NCI-H1092 (cell line): ENCODE measurements at regions not wholly inside any gene's neighbourhood (a gene's known extent, or its start where the extent isn't known, plus 50 kb on each side); places are given as distances from the start of the nearest gene placed in this dataset.
"Not testable (repeated sequence)": the region's sequence is repeated elsewhere in the genome, so short reads cannot be mapped to it uniquely, and the experiment has no call there.

Source experiments
- DNase-seq: peaks from one replicate; lab custom pipeline; 2025; lab: John Stamatoyannopoulos, UW

DNA sequence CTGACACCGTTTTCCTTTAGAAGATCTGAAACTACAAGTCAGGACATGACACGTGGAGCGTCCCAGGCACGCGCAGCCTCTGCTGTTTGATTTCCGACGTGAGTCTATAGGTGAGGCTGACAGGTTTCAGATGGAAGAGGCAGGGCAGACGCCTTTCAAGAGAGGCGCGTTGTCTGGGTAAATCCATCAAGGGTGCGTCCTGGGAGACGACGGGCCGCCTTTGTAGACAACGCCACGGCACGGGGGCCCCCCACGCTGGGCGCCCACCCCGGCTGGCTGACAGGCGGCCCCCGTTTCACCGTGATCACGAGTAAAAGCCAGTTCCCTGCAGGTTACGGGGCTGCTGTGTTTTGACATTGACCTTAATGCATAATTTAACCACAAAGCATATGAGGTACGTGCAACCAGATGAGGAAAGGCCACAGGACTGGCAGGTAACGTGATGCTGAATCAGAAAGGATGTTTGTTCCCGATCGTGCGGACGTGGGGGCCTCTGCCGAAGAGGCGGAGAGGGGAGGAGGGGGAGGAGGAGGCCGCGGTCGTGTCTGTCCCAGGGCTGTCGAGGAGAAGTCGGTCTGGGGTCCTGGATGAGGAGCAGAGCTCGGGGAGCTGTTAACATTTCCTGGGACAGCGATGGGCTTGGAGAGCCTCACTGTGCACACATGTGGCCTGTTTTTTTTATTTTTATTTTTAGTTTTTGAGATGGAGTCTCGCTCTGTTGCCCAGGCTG, 51.1 kb upstream of the PPP2R3B start:
- no peak for DNase-seq

DNA sequence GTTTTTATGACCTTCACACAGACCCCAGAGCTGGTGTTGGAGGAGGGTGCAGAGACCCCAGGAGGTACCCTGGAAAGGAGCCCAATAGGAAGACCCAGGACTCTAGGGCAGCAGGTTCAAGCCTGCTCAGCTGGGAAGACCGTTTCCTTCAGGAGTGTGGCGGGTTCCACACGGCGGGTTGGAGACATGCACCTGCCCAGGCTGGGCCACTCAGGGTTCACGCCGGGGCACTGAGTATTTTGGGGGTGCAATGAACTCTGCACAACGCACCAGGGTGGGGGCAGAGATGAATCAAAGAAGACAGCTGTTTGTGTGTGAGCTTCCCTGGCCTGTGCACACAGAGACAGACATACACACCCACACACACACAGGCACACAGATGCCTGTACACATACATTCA, 52.5 kb upstream of the PPP2R3B start:
- no peak for DNase-seq

DNA sequence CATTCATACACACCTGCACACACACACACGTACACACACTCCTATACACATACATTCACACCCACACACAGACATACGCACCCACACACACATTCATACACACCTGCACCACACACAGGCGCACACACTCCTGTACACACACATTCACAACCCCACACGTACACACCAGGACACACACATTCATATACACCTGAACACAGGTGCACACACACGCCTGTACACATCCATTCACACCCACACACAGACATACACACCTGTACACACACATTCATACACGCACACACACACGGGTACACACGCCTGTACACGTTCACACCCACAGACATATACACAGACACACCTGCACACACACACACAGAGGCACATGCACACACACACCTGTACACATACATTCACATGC, 53.0 kb upstream of the PPP2R3B start:
- DNase-seq, result no peak

DNA sequence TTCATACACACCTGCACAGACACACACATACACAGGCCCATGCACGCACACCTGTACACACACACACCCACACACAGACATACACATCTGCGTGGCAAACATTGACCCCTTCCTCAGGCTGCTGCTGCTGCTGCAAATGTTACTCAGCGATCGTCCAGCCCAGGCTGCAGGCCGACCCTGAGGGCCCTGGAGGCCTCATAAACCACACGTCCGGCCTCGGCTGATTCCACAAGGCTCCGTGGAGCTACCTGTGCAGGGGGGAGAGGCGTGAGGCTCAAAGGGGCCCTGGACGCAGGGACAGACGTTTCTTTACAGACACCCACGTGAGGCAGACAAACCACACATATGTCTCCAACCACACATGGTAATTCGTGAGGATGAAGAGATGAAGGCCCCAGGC, 53.9 kb upstream of the PPP2R3B start:
- DNase-seq, result no peak

- DNase-seq, result no peak
Observed at GRCh38 chrX:443536-444210, 57.0 kb upstream of the PPP2R3B start.

DNA sequence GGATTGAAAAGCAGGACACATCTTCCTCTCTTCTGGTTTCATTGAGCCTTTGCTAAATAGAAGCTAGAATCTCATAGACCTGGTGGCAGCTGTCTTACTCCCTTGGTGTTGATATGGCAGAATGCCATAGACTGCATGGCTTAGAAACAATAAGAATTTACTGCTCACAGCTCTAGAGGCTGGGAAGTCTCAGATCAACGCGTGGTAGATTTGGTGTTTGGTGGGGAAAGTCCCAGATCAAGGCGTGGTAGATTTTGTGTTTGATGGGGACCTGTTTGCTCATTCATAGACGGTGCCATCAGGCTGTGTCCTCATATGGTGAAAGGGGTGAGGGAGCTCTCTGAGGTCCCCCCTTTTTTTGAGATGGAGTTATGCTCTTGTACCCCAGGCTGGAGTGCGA, 57.6 kb upstream of the PPP2R3B start:
- DNase-seq, result no peak

- DNase-seq, result no peak
Observed at GRCh38 chrX:445727-446126, 59.0 kb upstream of the PPP2R3B start.

GRCh38 chrX:446245-446644, 59.5 kb upstream of the PPP2R3B start:
- DNase-seq, result no peak

GRCh38 chrX:447052-447451, 60.3 kb upstream of the PPP2R3B start:
- no peak for DNase-seq

GRCh38 chrX:451750-452149, 65.0 kb upstream of the PPP2R3B start:
- not testable (repeated sequence) for DNase-seq

- DNase-seq, result no peak
Observed at GRCh38 chrX:452598-452997, 65.9 kb upstream of the PPP2R3B start.

GRCh38 chrX:454514-454913, 67.8 kb upstream of the PPP2R3B start:
- not testable (repeated sequence) for DNase-seq

GRCh38 chrX:455199-455598, 68.5 kb upstream of the PPP2R3B start:
- DNase-seq, result no peak

DNA sequence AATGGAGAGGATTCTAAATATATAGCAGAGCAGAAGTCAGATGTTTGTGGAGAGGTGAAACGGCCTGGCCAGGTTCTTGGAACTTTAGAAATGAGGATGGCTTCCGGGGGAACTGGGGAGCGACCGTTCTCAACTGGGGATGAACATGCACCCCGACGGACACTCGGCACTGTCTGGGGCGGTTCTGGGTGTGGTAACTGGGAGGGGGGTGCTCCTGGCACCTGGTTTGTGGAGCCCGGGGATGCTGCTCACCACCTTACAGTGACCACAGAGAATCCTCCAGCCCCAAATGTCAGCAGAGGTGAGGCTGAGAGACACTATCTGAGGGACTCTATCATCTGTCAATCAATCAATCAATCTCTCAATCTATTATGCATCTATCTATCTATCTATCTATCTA, 69.0 kb upstream of the PPP2R3B start:
- no peak for DNase-seq

GRCh38 chrX:456146-456545, 69.4 kb upstream of the PPP2R3B start:
- DNase-seq, result no peak

DNA sequence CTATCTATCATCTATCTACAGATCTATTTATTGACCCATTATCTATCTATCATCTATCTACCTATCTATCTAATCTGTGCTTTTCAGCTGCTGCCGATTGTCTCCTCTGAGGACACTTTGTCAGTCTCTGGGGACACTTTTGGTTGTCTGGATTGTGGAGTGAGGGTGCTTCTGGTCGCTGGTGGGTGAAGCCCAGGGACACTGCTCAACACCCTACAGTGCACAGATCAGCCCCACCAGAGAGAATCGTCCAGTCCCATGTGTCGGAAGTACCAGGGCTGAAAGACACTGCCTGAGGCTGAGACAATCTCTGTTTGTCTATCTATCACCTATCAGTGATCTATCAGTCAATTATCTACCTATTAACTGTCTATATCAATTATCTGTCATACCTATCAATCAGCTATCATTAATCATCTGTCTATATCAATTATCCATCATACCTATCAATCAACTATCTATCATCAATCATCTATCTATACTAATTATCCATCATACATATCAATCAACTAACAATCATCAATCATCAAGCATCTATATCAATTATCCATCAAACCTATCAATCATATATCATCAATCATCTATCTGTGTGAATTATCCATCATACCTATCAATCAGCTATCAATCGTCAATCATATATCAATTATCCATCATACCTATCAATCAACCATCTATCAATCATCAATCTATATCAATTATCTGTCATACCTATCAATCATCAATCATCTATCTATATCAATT, 70.0 kb upstream of the PPP2R3B start:
- no peak for DNase-seq

DNA sequence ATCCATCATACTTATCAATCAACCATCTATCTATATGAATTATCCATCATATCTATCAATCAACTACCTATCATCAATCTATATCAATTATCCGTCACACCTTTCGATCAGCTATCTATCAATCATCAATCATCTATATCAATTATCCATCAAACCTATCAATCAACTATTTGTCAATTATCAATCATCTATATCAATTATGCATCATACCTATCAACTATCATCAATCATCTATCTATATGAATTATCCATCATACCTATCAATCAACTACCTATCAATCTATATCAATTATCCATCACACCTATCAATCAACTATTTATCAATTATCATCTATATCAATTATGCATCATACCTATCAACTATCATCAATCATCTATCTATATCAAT, 70.6 kb upstream of the PPP2R3B start:
- no peak for DNase-seq

- DNase-seq, result no peak
Observed at GRCh38 chrX:458631-459061, 71.9 kb upstream of the PPP2R3B start.

- DNase-seq, result no peak
Observed at GRCh38 chrX:459611-460010, 72.9 kb upstream of the PPP2R3B start.

- DNase-seq, result no peak
Observed at GRCh38 chrX:460116-460515, 73.4 kb upstream of the PPP2R3B start.

DNA sequence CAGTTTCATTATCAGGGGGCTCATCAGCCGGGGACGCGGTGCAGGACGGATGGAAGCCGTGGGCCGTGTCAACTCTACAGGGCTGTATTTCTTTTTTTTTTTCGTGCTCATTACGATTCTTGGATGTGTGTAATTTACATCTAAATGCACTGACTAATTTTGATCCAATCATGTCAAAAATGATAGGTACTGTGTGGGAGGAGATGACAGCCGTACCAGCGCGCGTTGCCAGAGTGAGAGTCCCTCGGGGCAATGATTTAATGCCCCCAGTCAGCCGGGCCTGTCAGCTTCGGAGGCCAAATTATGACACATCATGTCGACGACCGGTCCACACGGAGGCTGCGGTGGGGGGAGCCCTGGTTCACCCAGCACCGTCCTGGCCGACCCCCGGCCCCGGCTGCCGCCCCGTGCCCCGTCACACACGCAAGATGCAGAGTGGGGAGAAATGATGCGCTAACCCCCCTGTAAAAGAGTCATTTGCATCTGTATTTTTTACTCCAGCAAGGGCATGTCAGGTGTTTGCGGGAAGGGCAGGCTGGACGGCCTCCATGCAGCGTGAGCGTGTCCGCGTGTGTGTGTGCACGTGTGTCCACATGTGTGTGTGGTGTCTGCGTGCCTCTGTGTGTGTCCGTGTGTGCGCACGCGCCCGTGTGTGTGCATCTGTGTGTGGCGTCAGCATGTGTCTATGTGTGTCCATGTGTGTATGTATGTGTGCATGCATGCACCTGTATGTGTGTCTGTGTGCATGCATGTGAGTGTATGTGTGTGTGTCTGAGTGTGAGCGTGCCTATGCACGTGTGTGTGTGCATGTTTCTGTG, 74.3 kb upstream of the PPP2R3B start:
- DNase-seq, result no peak

- no peak for DNase-seq
Observed at GRCh38 chrX:462853-463252, 76.1 kb upstream of the PPP2R3B start.
